ENCODE measurements at regions not wholly inside any gene's neighbourhood (a gene's known extent, or its start where the extent isn't known, plus 50 kb on each side); places are given as distances from the start of the nearest gene placed in this dataset.
"Not testable (repeated sequence)": the region's sequence is repeated elsewhere in the genome, so short reads cannot be mapped to it uniquely, and the experiment has no call there.

GRCh38 chr16:7278636-7279035 is 54.0 kb upstream of the RBFOX1 start:
- DNase-seq (ENCODE audit: low read depth): no peak

GRCh38 chr16:7272567-7273158 is 60.0 kb upstream of the RBFOX1 start:
- DNase-seq (ENCODE audit: low read depth): no peak

- no peak for DNase-seq (ENCODE audit: low read depth)
Observed at GRCh38 chr16:7271486-7271885, 61.2 kb upstream of the RBFOX1 start.

GRCh38 chr16:7270823-7271222 is 61.8 kb upstream of the RBFOX1 start:
- DNase-seq (ENCODE audit: low read depth): no peak

GRCh38 chr16:7270006-7270405 is 62.6 kb upstream of the RBFOX1 start:
- no peak for DNase-seq (ENCODE audit: low read depth)

- DNase-seq (ENCODE audit: low read depth): peak; percentile 26
Observed at GRCh38 chr16:7268182-7268581, 64.5 kb upstream of the RBFOX1 start.

GRCh38 chr16:7257016-7257415 is 75.6 kb upstream of the RBFOX1 start:
- DNase-seq (ENCODE audit: low read depth): no peak

GRCh38 chr16:7246578-7246977 is 86.1 kb upstream of the RBFOX1 start:
- DNase-seq (ENCODE audit: low read depth): peak; percentile 2

- DNase-seq (ENCODE audit: low read depth): no peak
Observed at GRCh38 chr16:7239547-7239946, 93.1 kb upstream of the RBFOX1 start.

- no peak for DNase-seq (ENCODE audit: low read depth)
Observed at GRCh38 chr16:7236824-7237410, 95.7 kb upstream of the RBFOX1 start.

GRCh38 chr16:7233975-7234374 is 98.7 kb upstream of the RBFOX1 start:
- DNase-seq (ENCODE audit: low read depth): no peak

GRCh38 chr16:7231762-7232161 is 100.9 kb upstream of the RBFOX1 start:
- no peak for DNase-seq (ENCODE audit: low read depth)

- DNase-seq (ENCODE audit: low read depth): not testable (repeated sequence)
Observed at GRCh38 chr16:7229433-7230218, 103.0 kb upstream of the RBFOX1 start.

- DNase-seq (ENCODE audit: low read depth): no peak
Observed at GRCh38 chr16:7227229-7227721, 105.4 kb upstream of the RBFOX1 start.

GRCh38 chr16:7221157-7221556 is 111.5 kb upstream of the RBFOX1 start:
- no peak for DNase-seq (ENCODE audit: low read depth)

- no peak for DNase-seq (ENCODE audit: low read depth)
Observed at GRCh38 chr16:7218936-7219335, 113.7 kb upstream of the RBFOX1 start.

GRCh38 chr16:7217797-7218196 is 114.8 kb upstream of the RBFOX1 start:
- no peak for DNase-seq (ENCODE audit: low read depth)

- DNase-seq (ENCODE audit: low read depth): no peak
Observed at GRCh38 chr16:7216719-7217118, 115.9 kb upstream of the RBFOX1 start.

- DNase-seq (ENCODE audit: low read depth): no peak
Observed at GRCh38 chr16:7211781-7212180, 120.9 kb upstream of the RBFOX1 start.

- DNase-seq (ENCODE audit: low read depth): peak; percentile 21
Observed at GRCh38 chr16:7209598-7209997, 123.0 kb upstream of the RBFOX1 start.

GRCh38 chr16:7206469-7206868 is 126.2 kb upstream of the RBFOX1 start:
- no peak for DNase-seq (ENCODE audit: low read depth)

- DNase-seq (ENCODE audit: low read depth): no peak
Observed at GRCh38 chr16:7200320-7200719, 132.3 kb upstream of the RBFOX1 start.

- DNase-seq (ENCODE audit: low read depth): peak; percentile 54
Observed at GRCh38 chr16:7185689-7186088, 147.0 kb upstream of the RBFOX1 start.

Data from M059J (cell line).